DOHH2 (cell line): ENCODE measurements at regions not wholly inside any gene's neighbourhood (a gene's known extent, or its start where the extent isn't known, plus 50 kb on each side); places are given as distances from the start of the nearest gene placed in this dataset.

ENCODE experiments used
- H3F3A ChIP-seq: fragments of 200-600 bp; sonication (generic), shearing (Covaris generic); 2 replicates; pipeline ENCODE4 v1.6.0; 2016; ENCODE audit warnings: antibody characterized with exemption, mild to moderate bottlenecking; ENCODE audit not compliant: control insufficient read depth, insufficient read depth
- H3K27ac ChIP-seq: fragments of 200-600 bp; sonication (generic); 2 replicates; pipeline ENCODE4 v1.5.1; 2014; ENCODE audit warnings: low read depth, mild to moderate bottlenecking, low read length, moderate library complexity
- H3K27me3 ChIP-seq: fragments of 200-600 bp; sonication (generic); 2 replicates; pipeline ENCODE4 v1.6.1; 2014; ENCODE audit warnings: mild to moderate bottlenecking, low read length, mixed read lengths; ENCODE audit not compliant: control insufficient read depth
- H3K36me3 ChIP-seq: fragments of 200-600 bp; sonication (generic); 2 replicates; pipeline ENCODE4 v1.6.1; 2014; ENCODE audit warnings: mild to moderate bottlenecking, low read length, moderate library complexity, mixed read lengths; ENCODE audit not compliant: control insufficient read depth
- H3K4me1 ChIP-seq: fragments of 200-600 bp; sonication (generic); 2 replicates; pipeline ENCODE4 v1.6.1; 2014; ENCODE audit warnings: mild to moderate bottlenecking, low read length, mixed read lengths; ENCODE audit not compliant: control insufficient read depth
- H3K4me2 ChIP-seq: fragments of 200-600 bp; sonication (generic); 2 replicates; pipeline ENCODE4 v1.6.0; 2014; ENCODE audit warnings: mild to moderate bottlenecking, low read length, moderate library complexity
- H3K4me3 ChIP-seq: fragments of 200-600 bp; sonication (generic); 2 replicates; pipeline ENCODE4 v1.5.1; 2014; ENCODE audit warnings: mild to moderate bottlenecking, low read length, mixed read lengths
- H3K79me2 ChIP-seq: fragments of 200-600 bp; sonication (generic); 2 replicates; pipeline ENCODE4 v1.6.1; 2014; ENCODE audit warnings: mild to moderate bottlenecking, low read length, mixed read lengths; ENCODE audit not compliant: control insufficient read depth
- H3K9me2 ChIP-seq: fragments of 200-600 bp; sonication (generic); replicated peaks from 2 replicates; pipeline ENCODE4 v1.6.1; 2014; ENCODE audit warnings: mild to moderate bottlenecking, low read length, mixed read lengths; ENCODE audit not compliant: control insufficient read depth
- H3K9me3 ChIP-seq: fragments of 200-600 bp; sonication (generic); 2 replicates; pipeline ENCODE4 v1.6.1; 2014; ENCODE audit warnings: antibody characterized with exemption, low read length, mixed read lengths; ENCODE audit not compliant: control insufficient read depth, insufficient read depth
- H4K20me1 ChIP-seq: fragments of 200-600 bp; sonication (generic); 2 replicates; pipeline ENCODE4 v1.6.0; 2014; ENCODE audit warnings: low read depth, mild to moderate bottlenecking, antibody characterized with exemption, low read length, moderate library complexity; ENCODE audit not compliant: control insufficient read depth, insufficient read depth
- EZH2phosphoT487 ChIP-seq: fragments of 200-600 bp; sonication (generic); IDR thresholded peaks from 2 replicates; pipeline ENCODE4 v1.6.1; 2017; ENCODE audit warnings: borderline replicate concordance, mild to moderate bottlenecking, antibody characterized with exemption, low read length, moderate library complexity, mixed read lengths
- TF ChIP-seq, protein P1 (sequence below): fragments of 200-600 bp; sonication (generic); IDR thresholded peaks from one replicate; pipeline ENCODE4 v1.5.1; 2014; ENCODE audit warnings: antibody characterized with exemption, mild to moderate bottlenecking, low read depth, low read length; ENCODE audit not compliant: poor library complexity, severe bottlenecking

- Histone ChIP-seq H3K4me2 (no peak overlapping the region), H4K20me1 (no peaks in the 10 kb centered on the region)
These were observed 118.9 kb upstream of the ZC3H11B start for GRCh38 chr1:219731771-219732170.

GRCh38 chr1:219726480-219727272 is 113.8 kb upstream of the ZC3H11B start:
- Histone ChIP-seq H3K36me3 (no peaks in the 10 kb centered on the region), H4K20me1 (no peaks in the 10 kb centered on the region), H3K9me2 (no peaks in the 10 kb centered on the region), H3K27me3 (no peaks in the 10 kb centered on the region), H3F3A (no peaks in the 10 kb centered on the region), H3K27ac (no peak overlapping the region), H3K4me2 (no peak overlapping the region), H3K9me3 (no peaks in the 10 kb centered on the region), H3K79me2 (no peaks in the 10 kb centered on the region), H3K4me3 (no peak overlapping the region), H3K4me1 (no peaks in the 10 kb centered on the region)
- TF ChIP-seq, protein P1, sequence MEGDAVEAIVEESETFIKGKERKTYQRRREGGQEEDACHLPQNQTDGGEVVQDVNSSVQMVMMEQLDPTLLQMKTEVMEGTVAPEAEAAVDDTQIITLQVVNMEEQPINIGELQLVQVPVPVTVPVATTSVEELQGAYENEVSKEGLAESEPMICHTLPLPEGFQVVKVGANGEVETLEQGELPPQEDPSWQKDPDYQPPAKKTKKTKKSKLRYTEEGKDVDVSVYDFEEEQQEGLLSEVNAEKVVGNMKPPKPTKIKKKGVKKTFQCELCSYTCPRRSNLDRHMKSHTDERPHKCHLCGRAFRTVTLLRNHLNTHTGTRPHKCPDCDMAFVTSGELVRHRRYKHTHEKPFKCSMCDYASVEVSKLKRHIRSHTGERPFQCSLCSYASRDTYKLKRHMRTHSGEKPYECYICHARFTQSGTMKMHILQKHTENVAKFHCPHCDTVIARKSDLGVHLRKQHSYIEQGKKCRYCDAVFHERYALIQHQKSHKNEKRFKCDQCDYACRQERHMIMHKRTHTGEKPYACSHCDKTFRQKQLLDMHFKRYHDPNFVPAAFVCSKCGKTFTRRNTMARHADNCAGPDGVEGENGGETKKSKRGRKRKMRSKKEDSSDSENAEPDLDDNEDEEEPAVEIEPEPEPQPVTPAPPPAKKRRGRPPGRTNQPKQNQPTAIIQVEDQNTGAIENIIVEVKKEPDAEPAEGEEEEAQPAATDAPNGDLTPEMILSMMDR = no peak
- no peak for TF ChIP-seq EZH2phosphoT487

More at GRCh38 chr1:219731771-219732170, 118.9 kb upstream of the ZC3H11B start:
- no peaks in the 10 kb centered on the region for H3K27me3 ChIP-seq
- no peaks in the 10 kb centered on the region for H3K79me2 ChIP-seq
- H3K27ac ChIP-seq = no peak overlapping the region
- H3F3A ChIP-seq = no peaks in the 10 kb centered on the region
- no peak for TF ChIP-seq EZH2phosphoT487
- TF ChIP-seq, protein P1 = no peak
- H3K9me3 ChIP-seq = no peaks in the 10 kb centered on the region
- no peaks in the 10 kb centered on the region for H3K4me1 ChIP-seq
- no peaks in the 10 kb centered on the region for H3K36me3 ChIP-seq
- no peak overlapping the region for H3K4me3 ChIP-seq
- no peaks in the 10 kb centered on the region for H3K9me2 ChIP-seq

- Histone ChIP-seq H3K79me2 (no peaks in the 10 kb centered on the region), H3F3A (no peaks in the 10 kb centered on the region), H3K9me3 (no peaks in the 10 kb centered on the region), H3K27me3 (no peaks in the 10 kb centered on the region), H3K4me3 (no peak overlapping the region), H3K4me2 (no peak overlapping the region), H3K4me1 (no peaks in the 10 kb centered on the region), H4K20me1 (no peaks in the 10 kb centered on the region), H3K9me2 (no peaks in the 10 kb centered on the region), H3K36me3 (no peaks in the 10 kb centered on the region), H3K27ac (no peak overlapping the region)
- TF ChIP-seq EZH2phosphoT487 = no peak
- TF ChIP-seq, protein P1 = no peak
These were observed 111.5 kb upstream of the ZC3H11B start for GRCh38 chr1:219724440-219724839.
